CD4-positive, alpha-beta T cell treated with Interleukin-2 at 100 ng/mL for 4 hours (primary cell): ENCODE measurements at regions not wholly inside any gene's neighbourhood (a gene's known extent, or its start where the extent isn't known, plus 50 kb on each side); places are given as distances from the start of the nearest gene placed in this dataset.
"Not testable (repeated sequence)": the region's sequence is repeated elsewhere in the genome, so short reads cannot be mapped to it uniquely, and the experiment has no call there.

Experiments
- DNase-seq: peaks from one replicate; pipeline ENCODE4 v3.0.0-alpha.2; 2020; ENCODE audit warnings: low spot score

- no peak for DNase-seq
Measured at GRCh38 chr4:64014647-64015046, 394.6 kb downstream of the TECRL start.

GRCh38 chr4:64001229-64001898 lies 407.9 kb downstream of the TECRL start:
- no peak for DNase-seq

GRCh38 chr4:64000241-64000640 lies 409.0 kb downstream of the TECRL start:
- no peak for DNase-seq

- no peak for DNase-seq
Measured at GRCh38 chr4:63986253-63986652, 423.0 kb downstream of the TECRL start.

- DNase-seq = no peak
Measured at GRCh38 chr4:63983224-63983623, 426.0 kb downstream of the TECRL start.

- no peak for DNase-seq
Measured at GRCh38 chr4:63965875-63966274, 443.4 kb downstream of the TECRL start.

- not testable (repeated sequence) for DNase-seq
Measured at GRCh38 chr4:63942706-63943286, 466.5 kb downstream of the TECRL start.

GRCh38 chr4:63937961-63938360 lies 471.3 kb downstream of the TECRL start:
- no peak for DNase-seq

GRCh38 chr4:63922146-63922545 lies 487.1 kb downstream of the TECRL start:
- DNase-seq = no peak

- DNase-seq = no peak
Measured at GRCh38 chr4:63921561-63921960, 487.7 kb downstream of the TECRL start.

- DNase-seq = no peak
Measured at GRCh38 chr4:63919636-63920365, 489.4 kb downstream of the TECRL start.

GRCh38 chr4:63906660-63907183 lies 502.5 kb downstream of the TECRL start:
- no peak for DNase-seq

- DNase-seq = no peak
Measured at GRCh38 chr4:63904201-63904600, 505.0 kb downstream of the TECRL start.

- no peak for DNase-seq
Measured at GRCh38 chr4:63901304-63901703, 507.9 kb downstream of the TECRL start.

- DNase-seq = no peak
Measured at GRCh38 chr4:63898961-63899360, 510.3 kb downstream of the TECRL start.

- no peak for DNase-seq
Measured at GRCh38 chr4:63894161-63894560, 515.1 kb downstream of the TECRL start.

- no peak for DNase-seq
Measured at GRCh38 chr4:63869370-63869769, 539.9 kb downstream of the TECRL start.

- DNase-seq = no peak
Measured at GRCh38 chr4:63851496-63851895, 557.8 kb downstream of the TECRL start.

- DNase-seq = no peak
Measured at GRCh38 chr4:63841266-63841665, 568.0 kb downstream of the TECRL start.

GRCh38 chr4:63831590-63832155 lies 577.6 kb downstream of the TECRL start:
- no peak for DNase-seq

GRCh38 chr4:63817196-63817865 lies 591.9 kb downstream of the TECRL start:
- DNase-seq = no peak
